K562 (cell line): ENCODE measurements at regions not wholly inside any gene's neighbourhood (a gene's known extent, or its start where the extent isn't known, plus 50 kb on each side); places are given as distances from the start of the nearest gene placed in this dataset.

Experiments
- BHLHE40 ChIP-seq: IDR thresholded peaks from 2 replicates; pipeline ENCODE4 v1.6.1; 2011; ENCODE audit warnings: low read length, improper control_type of control experiment
- EWSR1 ChIP-seq: fragments of 450-650 bp; IDR thresholded peaks from 2 replicates; pipeline ENCODE4 v1.6.1; 2018; ENCODE audit warnings: borderline replicate concordance, mild to moderate bottlenecking, low read depth, moderate library complexity; ENCODE audit not compliant: partially characterized antibody
- HIVEP1 ChIP-seq: fragments of 250-450 bp; sonication (Bioruptor Pico); IDR thresholded peaks from 2 replicates; pipeline ENCODE4 v1.4.0; 2020; ENCODE audit warnings: mild to moderate bottlenecking
- HNRNPLL ChIP-seq: fragments of 200-400 bp; formaldehyde crosslinking; IDR thresholded peaks from 2 replicates; pipeline ENCODE4 v1.6.1; 2017; ENCODE audit warnings: low read length, low read depth, mild to moderate bottlenecking; ENCODE audit not compliant: poor library complexity, severe bottlenecking
- PHF20 ChIP-seq: fragments of 450-650 bp; IDR thresholded peaks from 2 replicates; pipeline ENCODE4 v1.6.1; 2018; ENCODE audit not compliant: partially characterized antibody
- PHF8 ChIP-seq: fragments of 200-600 bp; sonication (generic); IDR thresholded peaks from 2 replicates; pipeline ENCODE4 v1.6.1; 2012; ENCODE audit warnings: mixed run types, mild to moderate bottlenecking, inconsistent platforms, low read length, moderate library complexity, borderline replicate concordance
- POU5F1 ChIP-seq: fragments of 150-350 bp; IDR thresholded peaks from 2 replicates; pipeline ENCODE4 v1.6.1; 2014; ENCODE audit warnings: borderline replicate concordance, low read length, low read depth, mild to moderate bottlenecking; ENCODE audit not compliant: partially characterized antibody
- RBFOX2 ChIP-seq: fragments of 200-400 bp; formaldehyde crosslinking; IDR thresholded peaks from 2 replicates; pipeline ENCODE4 v1.6.1; 2017; ENCODE audit warnings: low read depth, mild to moderate bottlenecking, low read length, moderate library complexity
- SAFB ChIP-seq: fragments of 200-400 bp; formaldehyde crosslinking; IDR thresholded peaks from 2 replicates; pipeline ENCODE4 v1.6.1; 2017; ENCODE audit warnings: low read depth, low read length, borderline replicate concordance
- SREBF2 ChIP-seq: sonication (generic); formaldehyde crosslinking; IDR thresholded peaks from 2 replicates; pipeline ENCODE4 v1.4.0; 2020; ENCODE audit warnings: mild to moderate bottlenecking, missing genetic modification reagents
- TAF1 ChIP-seq: IDR thresholded peaks from 2 replicates; pipeline ENCODE4 v1.6.1; 2011; ENCODE audit warnings: mild to moderate bottlenecking, low read length, moderate library complexity; ENCODE audit not compliant: insufficient read depth, control insufficient read depth, severe bottlenecking; ENCODE audit errors: extremely low read depth
- U2AF2 ChIP-seq: fragments of 200-400 bp; formaldehyde crosslinking; optimal IDR thresholded peaks from 2 replicates; pipeline ENCODE3; 2017; ENCODE audit warnings: low read depth, mild to moderate bottlenecking, low read length
- ZNF444 ChIP-seq: fragments of 250-450 bp; sonication (Bioruptor Pico); IDR thresholded peaks from 2 replicates; pipeline ENCODE4 v1.4.0; 2020; ENCODE audit warnings: mild to moderate bottlenecking, moderate library complexity
- ZNF561 ChIP-seq: fragments of 450-650 bp; formaldehyde crosslinking; conservative IDR thresholded peaks from 2 replicates; pipeline ENCODE4 v1.4.0; 2020; ENCODE audit warnings: mild to moderate bottlenecking, moderate library complexity
- ZNF75A ChIP-seq: fragments of 450-650 bp; formaldehyde crosslinking; IDR thresholded peaks from 2 replicates; pipeline ENCODE4 v1.4.0; 2020; ENCODE audit warnings: mild to moderate bottlenecking
- TF ChIP-seq, protein P1 (sequence below): fragments of 450-650 bp; IDR thresholded peaks from 2 replicates; pipeline ENCODE4 v1.6.1; 2018; ENCODE audit warnings: mild to moderate bottlenecking, low read depth; ENCODE audit not compliant: partially characterized antibody
- TF ChIP-seq, protein P2 (sequence below): fragments of 250-450 bp; sonication (Bioruptor Pico); IDR thresholded peaks from 2 replicates; pipeline ENCODE4 v1.5.0; 2020; ENCODE audit warnings: mild to moderate bottlenecking, borderline replicate concordance
- TF ChIP-seq, protein P3 (sequence below): fragments of 250-450 bp; sonication (Bioruptor Pico); IDR thresholded peaks from 2 replicates; pipeline ENCODE4 v1.8.0; 2021; ENCODE audit warnings: moderate library complexity, mild to moderate bottlenecking, inconsistent platforms
- TF ChIP-seq, protein P4 (sequence below): fragments of 450-650 bp; formaldehyde crosslinking; IDR thresholded peaks from 2 replicates; pipeline ENCODE4 v1.4.0; 2022; ENCODE audit warnings: missing genetic modification characterization
- TF ChIP-seq, protein P5 (sequence below): fragments of 250-450 bp; sonication (Bioruptor Pico); IDR thresholded peaks from 2 replicates; pipeline ENCODE4 v1.9.0; 2021; ENCODE audit warnings: mild to moderate bottlenecking

DNA sequence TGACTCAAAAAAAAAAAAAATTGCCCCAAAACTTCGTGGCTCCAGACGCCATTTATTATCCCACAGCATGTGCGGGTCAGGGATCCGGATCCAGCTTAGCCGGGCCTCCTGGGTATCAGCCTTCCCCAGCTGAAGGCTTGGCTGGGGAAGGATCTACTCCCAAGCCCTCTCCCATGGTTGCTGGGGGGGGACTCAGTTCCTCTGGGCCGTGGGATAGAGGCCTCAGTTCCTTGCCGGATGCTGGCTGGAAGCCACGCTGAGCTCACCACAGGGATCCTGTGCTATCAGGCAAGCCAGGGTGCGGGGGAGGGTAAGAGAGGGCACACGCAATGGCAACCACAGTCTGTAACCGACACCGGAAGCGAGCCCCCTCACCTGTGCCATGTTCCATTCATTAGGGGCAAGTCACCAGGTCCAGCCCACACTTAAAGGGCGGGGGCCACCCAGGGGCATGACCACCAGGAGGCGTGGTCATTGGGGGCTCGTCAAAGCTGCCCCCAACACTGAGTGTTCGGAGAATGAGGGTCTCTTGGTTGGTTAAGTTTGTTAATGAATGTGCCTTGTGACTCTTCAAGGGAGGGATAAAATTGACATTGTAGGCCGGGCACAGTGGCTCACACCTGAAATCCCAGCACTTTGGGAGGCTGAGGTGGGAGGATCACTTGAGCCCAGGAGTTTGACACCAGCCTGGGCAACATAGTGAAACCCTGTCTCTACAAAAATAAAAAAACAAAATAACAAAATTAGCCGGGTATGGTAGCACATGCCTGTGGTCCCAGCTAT lies 210.0 kb upstream of the GSE1 start (continued):
- TF ChIP-seq, protein P1, sequence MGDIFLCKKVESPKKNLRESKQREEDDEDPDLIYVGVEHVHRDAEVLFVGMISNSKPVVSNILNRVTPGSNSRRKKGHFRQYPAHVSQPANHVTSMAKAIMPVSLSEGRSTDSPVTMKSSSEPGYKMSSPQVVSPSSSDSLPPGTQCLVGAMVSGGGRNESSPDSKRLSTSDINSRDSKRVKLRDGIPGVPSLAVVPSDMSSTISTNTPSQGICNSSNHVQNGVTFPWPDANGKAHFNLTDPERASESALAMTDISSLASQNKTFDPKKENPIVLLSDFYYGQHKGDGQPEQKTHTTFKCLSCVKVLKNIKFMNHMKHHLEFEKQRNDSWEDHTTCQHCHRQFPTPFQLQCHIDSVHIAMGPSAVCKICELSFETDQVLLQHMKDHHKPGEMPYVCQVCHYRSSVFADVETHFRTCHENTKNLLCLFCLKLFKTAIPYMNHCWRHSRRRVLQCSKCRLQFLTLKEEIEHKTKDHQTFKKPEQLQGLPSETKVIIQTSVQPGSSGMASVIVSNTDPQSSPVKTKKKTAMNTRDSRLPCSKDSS, result no peak
- TF ChIP-seq, protein P2, sequence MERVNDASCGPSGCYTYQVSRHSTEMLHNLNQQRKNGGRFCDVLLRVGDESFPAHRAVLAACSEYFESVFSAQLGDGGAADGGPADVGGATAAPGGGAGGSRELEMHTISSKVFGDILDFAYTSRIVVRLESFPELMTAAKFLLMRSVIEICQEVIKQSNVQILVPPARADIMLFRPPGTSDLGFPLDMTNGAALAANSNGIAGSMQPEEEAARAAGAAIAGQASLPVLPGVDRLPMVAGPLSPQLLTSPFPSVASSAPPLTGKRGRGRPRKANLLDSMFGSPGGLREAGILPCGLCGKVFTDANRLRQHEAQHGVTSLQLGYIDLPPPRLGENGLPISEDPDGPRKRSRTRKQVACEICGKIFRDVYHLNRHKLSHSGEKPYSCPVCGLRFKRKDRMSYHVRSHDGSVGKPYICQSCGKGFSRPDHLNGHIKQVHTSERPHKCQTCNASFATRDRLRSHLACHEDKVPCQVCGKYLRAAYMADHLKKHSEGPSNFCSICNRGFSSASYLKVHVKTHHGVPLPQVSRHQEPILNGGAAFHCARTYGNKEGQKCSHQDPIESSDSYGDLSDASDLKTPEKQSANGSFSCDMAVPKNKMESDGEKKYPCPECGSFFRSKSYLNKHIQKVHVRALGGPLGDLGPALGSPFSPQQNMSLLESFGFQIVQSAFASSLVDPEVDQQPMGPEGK (CRISPR knock-in tag), result 0 out of 2 replicates have a peak, but pooled peaks have one; percentile 76
- TF ChIP-seq BHLHE40 (peak; percentile 77), ZNF75A (CRISPR knock-in tag) (no peak), HIVEP1 (CRISPR knock-in tag) (0 out of 2 replicates have a peak, but pooled peaks have one; percentile 27), ZNF444 (CRISPR knock-in tag) (peak; percentile 52; the same call in 1 of the 2 replicates), PHF8 (no peak; the same call in 1 of the 2 replicates), ZNF561 (CRISPR knock-in tag) (no peak), EWSR1 (no peak), PHF20 (no peak), U2AF2 (no peak), RBFOX2 (peak; percentile 67), SAFB (no peak), HNRNPLL (no peak), SREBF2 (CRISPR knock-in tag) (no peak), POU5F1 (no peak), TAF1 (peak; percentile 49)
- TF ChIP-seq, protein P3, sequence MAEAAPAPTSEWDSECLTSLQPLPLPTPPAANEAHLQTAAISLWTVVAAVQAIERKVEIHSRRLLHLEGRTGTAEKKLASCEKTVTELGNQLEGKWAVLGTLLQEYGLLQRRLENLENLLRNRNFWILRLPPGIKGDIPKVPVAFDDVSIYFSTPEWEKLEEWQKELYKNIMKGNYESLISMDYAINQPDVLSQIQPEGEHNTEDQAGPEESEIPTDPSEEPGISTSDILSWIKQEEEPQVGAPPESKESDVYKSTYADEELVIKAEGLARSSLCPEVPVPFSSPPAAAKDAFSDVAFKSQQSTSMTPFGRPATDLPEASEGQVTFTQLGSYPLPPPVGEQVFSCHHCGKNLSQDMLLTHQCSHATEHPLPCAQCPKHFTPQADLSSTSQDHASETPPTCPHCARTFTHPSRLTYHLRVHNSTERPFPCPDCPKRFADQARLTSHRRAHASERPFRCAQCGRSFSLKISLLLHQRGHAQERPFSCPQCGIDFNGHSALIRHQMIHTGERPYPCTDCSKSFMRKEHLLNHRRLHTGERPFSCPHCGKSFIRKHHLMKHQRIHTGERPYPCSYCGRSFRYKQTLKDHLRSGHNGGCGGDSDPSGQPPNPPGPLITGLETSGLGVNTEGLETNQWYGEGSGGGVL, result no peak
- TF ChIP-seq, protein P4, sequence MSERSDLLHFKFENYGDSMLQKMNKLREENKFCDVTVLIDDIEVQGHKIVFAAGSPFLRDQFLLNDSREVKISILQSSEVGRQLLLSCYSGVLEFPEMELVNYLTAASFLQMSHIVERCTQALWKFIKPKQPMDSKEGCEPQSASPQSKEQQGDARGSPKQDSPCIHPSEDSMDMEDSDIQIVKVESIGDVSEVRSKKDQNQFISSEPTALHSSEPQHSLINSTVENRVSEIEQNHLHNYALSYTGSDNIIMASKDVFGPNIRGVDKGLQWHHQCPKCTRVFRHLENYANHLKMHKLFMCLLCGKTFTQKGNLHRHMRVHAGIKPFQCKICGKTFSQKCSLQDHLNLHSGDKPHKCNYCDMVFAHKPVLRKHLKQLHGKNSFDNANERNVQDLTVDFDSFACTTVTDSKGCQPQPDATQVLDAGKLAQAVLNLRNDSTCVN (CRISPR knock-in tag), result no peak
- TF ChIP-seq, protein P5, sequence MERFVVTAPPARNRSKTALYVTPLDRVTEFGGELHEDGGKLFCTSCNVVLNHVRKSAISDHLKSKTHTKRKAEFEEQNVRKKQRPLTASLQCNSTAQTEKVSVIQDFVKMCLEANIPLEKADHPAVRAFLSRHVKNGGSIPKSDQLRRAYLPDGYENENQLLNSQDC (CRISPR knock-in tag), result no peak
